ENCODE measurements at regions not wholly inside any gene's neighbourhood (a gene's known extent, or its start where the extent isn't known, plus 50 kb on each side); places are given as distances from the start of the nearest gene placed in this dataset.

- dilution Hi-C loops (cut with MboI; ENCODE audit: extremely low pct_ligation_motif_present, low sequenced_read_pairs) (no loop called here), intact Hi-C loops (cut with micrococcal nuclease) (no loop called here)
- Histone ChIP-seq H3K9me3 (replicated peaks; ENCODE audit: control insufficient read depth, insufficient read depth, low read length) (no peaks in the 10 kb centered on the region), H3K27ac (ENCODE audit: insufficient read depth, low read depth, low read length) (no peak overlapping the region), H3K4me2 (ENCODE audit: insufficient read depth, low read length) (no peak overlapping the region), H3K36me3 (ENCODE audit: control insufficient read depth in 2 of 2, extremely low read depth in 1 of 2, insufficient read depth in 2 of 2, low read length in 2 of 2) (no peaks in the 10 kb centered on the region), H3K27me3 (ENCODE audit: control insufficient read depth in 2 of 2, insufficient read depth in 2 of 2, low read length in 2 of 2) (no peaks in the 10 kb centered on the region), H3K4me3 (replicated peaks in 1 of 3; ENCODE audit: insufficient read depth in 1 of 3, low read depth in 1 of 3, low read length in 3 of 3) (no peak overlapping the region), H3K9me1 (replicated peaks; ENCODE audit: control insufficient read depth, extremely low read depth, insufficient read depth, low read length) (no peaks in the 10 kb centered on the region), H3K9ac (replicated peaks; ENCODE audit: extremely low read depth, insufficient read depth, low read length) (no peak overlapping the region), H2AFZ (ENCODE audit: low read depth, low read length) (no peak overlapping the region), H3K79me2 (ENCODE audit: control insufficient read depth, insufficient read depth, low read length) (no peaks in the 10 kb centered on the region), H4K20me1 (replicated peaks; ENCODE audit: control insufficient read depth, extremely low read depth, insufficient read depth, low read length) (no peaks in the 10 kb centered on the region), H3K4me1 (ENCODE audit: control insufficient read depth, extremely low read depth, insufficient read depth, low read length) (no peaks in the 10 kb centered on the region)
- POLR2A ChIA-PET: no interaction called here
- CTCF ChIA-PET: no interaction called here
- no TSS peak for BruUV-seq (replicated peaks)
- FAIRE-seq: no peak
- TF ChIP-seq POLR2AphosphoS5 (IDR thresholded peaks at IDR 0.05; ENCODE audit: insufficient read depth, low read depth, low read length) (no peak), GATA2 (IDR thresholded peaks at IDR 0.05; ENCODE audit: insufficient read depth, insufficient read length, low read depth, low read length) (no peak), FOS (IDR thresholded peaks at IDR 0.05; ENCODE audit: borderline replicate concordance, insufficient read depth, low read length) (no peak), CTCF (IDR thresholded peaks at IDR 0.05; ENCODE audit: extremely low read depth in 1 of 2, insufficient read depth in 1 of 2, low read depth in 1 of 2, low read length in 2 of 2) (no peak), EZH2 (IDR thresholded peaks at IDR 0.05; ENCODE audit: borderline replicate concordance, low read depth, low read length, severe bottlenecking) (no peak), JUN (IDR thresholded peaks at IDR 0.05; ENCODE audit: borderline replicate concordance, insufficient read depth, insufficient read length, low read depth) (no peak), POLR2A (IDR thresholded peaks at IDR 0.05; ENCODE audit: low read depth, low read length) (no peak), MYC (IDR thresholded peaks at IDR 0.05; ENCODE audit: low read depth, low read length) (no peak)
- DNase-seq (ENCODE audit: low read depth, low spot score): no peak
Measured at GRCh38 chr4:66963084-66963483, 582.2 kb downstream of the CENPC start.

Data from endothelial cell of umbilical vein (primary cell).